ENCODE measurements at regions not wholly inside any gene's neighbourhood (a gene's known extent, or its start where the extent isn't known, plus 50 kb on each side); places are given as distances from the start of the nearest gene placed in this dataset.
A peak's percentile ranks its signal among the peaks of the same experiment; 100 is the strongest.

DNA sequence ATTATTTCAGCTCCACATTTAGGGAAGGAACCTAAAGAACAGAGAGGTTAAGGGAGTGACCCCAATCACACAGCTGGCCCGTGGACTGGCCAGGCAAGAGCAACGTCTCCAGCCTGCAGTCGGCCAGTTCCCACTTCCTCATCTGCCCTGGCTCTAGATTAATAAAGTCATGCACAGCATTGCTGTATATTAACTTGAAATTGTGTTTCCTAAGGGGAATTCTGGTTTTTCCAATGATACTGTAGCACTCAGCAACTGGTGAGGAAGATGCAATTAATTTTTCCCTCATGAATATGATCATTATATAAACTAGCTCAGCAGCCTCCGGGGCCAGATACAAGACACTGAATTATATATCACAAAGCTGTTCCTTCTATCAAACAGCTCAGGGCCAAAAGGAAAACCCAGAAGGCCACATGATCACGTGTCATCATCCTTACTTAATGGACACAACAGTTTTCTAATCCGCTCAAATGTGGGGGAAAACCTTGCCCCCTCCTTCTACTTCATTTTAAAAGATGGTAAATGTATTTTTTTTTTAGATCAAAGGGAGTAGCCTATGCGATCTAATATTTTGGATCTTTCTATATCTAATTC, 295.3 kb upstream of the PRKCQ start:
- no peak overlapping the region for H3K4me3 ChIP-seq (ENCODE audit: low read depth, low read length)
- DNase-seq (ENCODE audit: low read depth) = peak; percentile 2
- TF ChIP-seq MYC (IDR thresholded peaks at IDR 0.05; ENCODE audit: low read depth, low read length) (no peak), POLR2A (IDR thresholded peaks at IDR 0.05; ENCODE audit: extremely low read depth, insufficient read length) (no peak)
- TF ChIP-seq, protein P1, sequence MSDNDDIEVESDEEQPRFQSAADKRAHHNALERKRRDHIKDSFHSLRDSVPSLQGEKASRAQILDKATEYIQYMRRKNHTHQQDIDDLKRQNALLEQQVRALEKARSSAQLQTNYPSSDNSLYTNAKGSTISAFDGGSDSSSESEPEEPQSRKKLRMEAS (IDR thresholded peaks at IDR 0.05; ENCODE audit: low read depth, low read length) = no peak
- TF ChIP-seq, protein P2, sequence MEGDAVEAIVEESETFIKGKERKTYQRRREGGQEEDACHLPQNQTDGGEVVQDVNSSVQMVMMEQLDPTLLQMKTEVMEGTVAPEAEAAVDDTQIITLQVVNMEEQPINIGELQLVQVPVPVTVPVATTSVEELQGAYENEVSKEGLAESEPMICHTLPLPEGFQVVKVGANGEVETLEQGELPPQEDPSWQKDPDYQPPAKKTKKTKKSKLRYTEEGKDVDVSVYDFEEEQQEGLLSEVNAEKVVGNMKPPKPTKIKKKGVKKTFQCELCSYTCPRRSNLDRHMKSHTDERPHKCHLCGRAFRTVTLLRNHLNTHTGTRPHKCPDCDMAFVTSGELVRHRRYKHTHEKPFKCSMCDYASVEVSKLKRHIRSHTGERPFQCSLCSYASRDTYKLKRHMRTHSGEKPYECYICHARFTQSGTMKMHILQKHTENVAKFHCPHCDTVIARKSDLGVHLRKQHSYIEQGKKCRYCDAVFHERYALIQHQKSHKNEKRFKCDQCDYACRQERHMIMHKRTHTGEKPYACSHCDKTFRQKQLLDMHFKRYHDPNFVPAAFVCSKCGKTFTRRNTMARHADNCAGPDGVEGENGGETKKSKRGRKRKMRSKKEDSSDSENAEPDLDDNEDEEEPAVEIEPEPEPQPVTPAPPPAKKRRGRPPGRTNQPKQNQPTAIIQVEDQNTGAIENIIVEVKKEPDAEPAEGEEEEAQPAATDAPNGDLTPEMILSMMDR (IDR thresholded peaks at IDR 0.05; ENCODE audit: low read depth, low read length) = no peak

DNA sequence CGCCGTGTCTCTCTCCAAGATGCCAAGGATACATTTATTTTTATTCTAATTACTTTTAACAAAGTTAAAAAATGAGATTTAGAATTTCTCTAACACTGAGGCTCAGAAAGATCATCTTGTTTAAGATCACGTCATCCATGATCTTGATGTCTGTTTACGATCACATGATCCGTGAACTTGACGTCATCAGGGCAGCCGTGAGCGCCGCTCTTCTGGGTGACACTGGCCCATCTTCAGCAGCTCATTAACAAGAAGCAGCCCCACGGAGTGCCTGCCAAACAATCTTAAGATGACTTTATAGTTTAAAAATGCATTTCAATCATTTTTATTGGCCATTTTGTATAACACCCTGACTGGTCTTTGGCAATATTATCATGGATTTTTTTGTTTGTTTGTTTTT, 291.1 kb upstream of the PRKCQ start:
- H3K4me3 ChIP-seq (ENCODE audit: low read depth, low read length) = no peak overlapping the region
- DNase-seq (ENCODE audit: low read depth) = no peak
- TF ChIP-seq, protein P2 (IDR thresholded peaks at IDR 0.05; ENCODE audit: low read depth, low read length) = no peak
- no peak for TF ChIP-seq MYC (IDR thresholded peaks at IDR 0.05; ENCODE audit: low read depth, low read length)
- no peak for TF ChIP-seq POLR2A (IDR thresholded peaks at IDR 0.05; ENCODE audit: extremely low read depth, insufficient read length)
- TF ChIP-seq, protein P1 (IDR thresholded peaks at IDR 0.05; ENCODE audit: low read depth, low read length) = no peak

DNA sequence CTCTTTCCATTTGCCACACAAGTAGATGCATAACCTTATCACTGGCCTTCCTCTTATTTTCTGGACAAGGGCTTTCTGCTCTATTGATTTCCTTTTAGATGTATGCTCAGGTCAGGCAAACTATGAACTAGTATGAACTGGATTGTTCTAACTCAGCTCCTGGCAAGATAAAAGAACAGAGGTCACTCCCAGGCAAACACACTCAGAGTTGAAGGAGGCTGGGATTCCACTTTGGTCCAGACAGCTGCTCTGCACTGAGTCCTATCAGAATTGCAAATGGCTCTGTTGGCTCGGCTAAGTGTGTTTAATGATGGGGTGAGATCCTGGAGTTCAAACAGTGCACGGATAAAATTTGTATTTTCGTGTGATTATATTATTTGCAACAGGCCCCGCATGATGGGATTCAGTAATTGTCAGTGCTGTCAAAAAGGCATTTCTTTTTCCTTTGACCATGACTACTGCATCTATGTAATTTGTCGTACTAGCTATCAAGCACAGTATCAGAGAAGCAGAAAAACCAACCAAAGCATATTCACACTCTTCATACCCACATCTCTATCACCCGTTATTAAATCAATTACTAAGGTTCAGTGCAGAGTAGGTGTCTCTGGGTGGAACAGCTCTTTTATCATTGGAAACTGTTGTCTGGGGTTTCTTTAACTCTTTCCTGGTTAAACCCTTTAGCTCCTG, 288.1 kb upstream of the PRKCQ start:
- no peak overlapping the region for H3K4me3 ChIP-seq (ENCODE audit: low read depth, low read length)
- no peak for DNase-seq (ENCODE audit: low read depth)
- TF ChIP-seq, protein P1 (IDR thresholded peaks at IDR 0.05; ENCODE audit: low read depth, low read length) = no peak
- no peak for TF ChIP-seq POLR2A (IDR thresholded peaks at IDR 0.05; ENCODE audit: extremely low read depth, insufficient read length)
- TF ChIP-seq, protein P2 (IDR thresholded peaks at IDR 0.05; ENCODE audit: low read depth, low read length) = no peak

DNA sequence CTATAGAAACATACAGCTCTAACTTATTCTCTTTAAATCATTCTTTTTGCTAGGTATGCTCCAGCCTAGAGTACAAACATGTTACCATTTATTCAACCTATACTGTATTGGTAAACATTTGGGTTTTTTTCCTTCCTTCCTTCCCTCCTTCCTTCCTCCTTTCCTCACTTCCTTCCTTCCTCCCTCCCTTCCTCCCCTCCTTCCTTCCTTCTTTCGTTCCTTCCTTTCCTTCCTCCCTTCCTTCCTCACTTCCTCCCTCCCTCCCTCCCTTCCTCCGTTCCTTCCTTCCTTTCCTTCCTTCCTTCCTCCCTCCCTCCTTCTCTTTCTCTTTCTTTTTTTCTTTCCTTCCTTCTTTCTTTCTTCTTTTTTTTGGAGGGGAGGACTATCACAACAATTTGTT, 286.7 kb upstream of the PRKCQ start:
- DNase-seq (ENCODE audit: low read depth) = no peak
- TF ChIP-seq POLR2A (IDR thresholded peaks at IDR 0.05; ENCODE audit: extremely low read depth, insufficient read length) (no peak), MYC (IDR thresholded peaks at IDR 0.05; ENCODE audit: low read depth, low read length) (no peak)
- TF ChIP-seq, protein P2 (IDR thresholded peaks at IDR 0.05; ENCODE audit: low read depth, low read length) = no peak
- TF ChIP-seq, protein P1 (IDR thresholded peaks at IDR 0.05; ENCODE audit: low read depth, low read length) = no peak

DNA sequence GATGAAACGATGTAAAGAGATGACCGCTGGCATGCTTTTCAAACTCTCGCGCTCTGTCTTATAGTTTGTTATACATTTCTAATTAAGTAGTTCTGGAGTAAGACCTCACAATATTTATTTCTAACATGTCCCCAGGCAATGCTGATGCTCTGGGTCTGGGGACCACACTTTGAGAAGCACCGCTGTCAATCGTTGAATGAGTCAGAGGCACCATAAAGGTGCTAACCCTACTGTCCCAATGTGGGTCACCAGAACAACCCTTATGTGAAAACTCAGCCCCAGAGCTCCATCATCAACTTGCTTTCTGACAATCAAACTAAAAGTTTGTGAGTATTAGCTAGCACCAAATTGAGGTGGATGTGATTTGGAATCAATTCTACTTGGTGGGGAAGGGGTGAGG, 284.1 kb upstream of the PRKCQ start:
- no peak overlapping the region for H3K4me3 ChIP-seq (ENCODE audit: low read depth, low read length)

More for the DNA sequence above, 286.7 kb upstream of the PRKCQ start:
- no peak overlapping the region for H3K4me3 ChIP-seq (ENCODE audit: low read depth, low read length)

More for the DNA sequence above, 284.1 kb upstream of the PRKCQ start:
- no peak for DNase-seq (ENCODE audit: low read depth)
- TF ChIP-seq, protein P2 (IDR thresholded peaks at IDR 0.05; ENCODE audit: low read depth, low read length) = no peak
- TF ChIP-seq POLR2A (IDR thresholded peaks at IDR 0.05; ENCODE audit: extremely low read depth, insufficient read length) (no peak), MYC (IDR thresholded peaks at IDR 0.05; ENCODE audit: low read depth, low read length) (no peak)
- TF ChIP-seq, protein P1 (IDR thresholded peaks at IDR 0.05; ENCODE audit: low read depth, low read length) = no peak

Data from NB4 (cell line).